HepG2 (cell line): ENCODE measurements at regions not wholly inside any gene's neighbourhood (a gene's known extent, or its start where the extent isn't known, plus 50 kb on each side); places are given as distances from the start of the nearest gene placed in this dataset.

Experiments
- ARNTL ChIP-seq: sonication (generic); formaldehyde crosslinking; IDR thresholded peaks from 2 replicates; pipeline ENCODE4 v1.4.0; 2020; ENCODE audit warnings: mild to moderate bottlenecking, missing genetic modification reagents
- ELF3 ChIP-seq: IDR thresholded peaks from 2 replicates; pipeline ENCODE4 v1.6.1; 2016; ENCODE audit warnings: missing genetic modification reagents, missing compliant biosample characterization
- FOXO1 ChIP-seq: sonication (generic); formaldehyde crosslinking; IDR thresholded peaks from 2 replicates; pipeline ENCODE4 v1.4.0; 2020; ENCODE audit warnings: missing genetic modification reagents
- HMG20A ChIP-seq: IDR thresholded peaks from 2 replicates; pipeline ENCODE4 v1.6.1; 2016; ENCODE audit warnings: borderline replicate concordance
- IKZF1 ChIP-seq: fragments of 450-650 bp; IDR thresholded peaks from 2 replicates; pipeline ENCODE4 v1.7.1; 2016
- LBX2 ChIP-seq: sonication (generic); formaldehyde crosslinking; IDR thresholded peaks from 2 replicates; pipeline ENCODE4 v1.5.0; 2020; ENCODE audit warnings: missing genetic modification reagents, mild to moderate bottlenecking, borderline replicate concordance
- NR2F6 ChIP-seq, 2 experiments: IDR thresholded peaks; 2 replicates each; pipeline ENCODE4 v1.6.1; 2016; ENCODE audit warnings: antibody characterized with exemption in 1 of 2, mild to moderate bottlenecking in 1 of 2
- NRL ChIP-seq: sonication (generic); formaldehyde crosslinking; IDR thresholded peaks from 2 replicates; pipeline ENCODE4 v1.5.0; 2020; ENCODE audit warnings: missing genetic modification reagents, mild to moderate bottlenecking, moderate library complexity, borderline replicate concordance
- PHF21A ChIP-seq: sonication (generic); formaldehyde crosslinking; IDR thresholded peaks from 2 replicates; pipeline ENCODE4 v1.5.0; 2020; ENCODE audit warnings: mild to moderate bottlenecking, missing genetic modification reagents
- PPARG ChIP-seq: conservative IDR thresholded peaks from 2 replicates; pipeline ENCODE4 v1.6.1; 2016; ENCODE audit warnings: missing biosample characterization, missing genetic modification reagents
- RAD51 ChIP-seq: fragments of 450-650 bp; IDR thresholded peaks from 2 replicates; pipeline ENCODE4 v1.6.1; 2016; ENCODE audit warnings: borderline replicate concordance
- RORA ChIP-seq: sonication (generic); formaldehyde crosslinking; IDR thresholded peaks from 2 replicates; pipeline ENCODE4 v1.5.0; 2020; ENCODE audit warnings: mild to moderate bottlenecking, missing genetic modification reagents, moderate library complexity
- SP4 ChIP-seq: sonication (generic); formaldehyde crosslinking; IDR thresholded peaks from 2 replicates; pipeline ENCODE4 v1.8.1; 2023; ENCODE audit warnings: mild to moderate bottlenecking, missing genetic modification reagents
- TBX2 ChIP-seq: sonication (generic); formaldehyde crosslinking; IDR thresholded peaks from 2 replicates; pipeline ENCODE4 v1.5.0; 2020; ENCODE audit warnings: missing genetic modification reagents, mild to moderate bottlenecking, borderline replicate concordance
- TBX3 ChIP-seq: fragments of 450-650 bp; IDR thresholded peaks from 2 replicates; pipeline ENCODE4 v1.6.1; 2017; ENCODE audit warnings: antibody characterized with exemption, mild to moderate bottlenecking, inconsistent platforms, borderline replicate concordance
- TCF12 ChIP-seq, 2 experiments: fragments of 450-650 bp in 1 of 2; sonication (generic) in 1 of 2; formaldehyde crosslinking in 1 of 2; IDR thresholded peaks; 2 replicates each; pipeline versions ENCODE4 v1.6.1 to v1.8.0; 2017 to 2022; ENCODE audit warnings: antibody characterized with exemption in 1 of 2, mild to moderate bottlenecking in 1 of 2, missing genetic modification reagents in 1 of 2, moderate library complexity in 1 of 2
- TFDP2 ChIP-seq: sonication (generic); formaldehyde crosslinking; IDR thresholded peaks from 2 replicates; pipeline ENCODE4 v1.4.0; 2020; ENCODE audit warnings: missing genetic modification reagents
- ZBTB20 ChIP-seq: sonication (generic); formaldehyde crosslinking; IDR thresholded peaks from 2 replicates; pipeline ENCODE4 v1.8.1; 2023; ENCODE audit warnings: missing genetic modification reagents, low read depth, mild to moderate bottlenecking, borderline replicate concordance
- ZBTB7B ChIP-seq: sonication (generic); formaldehyde crosslinking; IDR thresholded peaks from 2 replicates; pipeline ENCODE4 v1.4.0; 2020; ENCODE audit warnings: missing genetic modification reagents
- ZNF33A ChIP-seq: sonication (generic); formaldehyde crosslinking; IDR thresholded peaks from 2 replicates; pipeline ENCODE4 v1.5.1; 2020; ENCODE audit warnings: missing genetic modification reagents, mild to moderate bottlenecking, moderate library complexity, borderline replicate concordance
- ZNF720 ChIP-seq: sonication (generic); formaldehyde crosslinking; IDR thresholded peaks from 2 replicates; pipeline ENCODE4 v1.4.0; 2020; ENCODE audit warnings: missing genetic modification reagents
- TF ChIP-seq, protein P1 (sequence below): IDR thresholded peaks from 2 replicates; pipeline ENCODE4 v1.6.1; 2012; ENCODE audit warnings: inconsistent platforms
- TF ChIP-seq, protein P2 (sequence below): fragments of 450-650 bp; IDR thresholded peaks from 2 replicates; pipeline ENCODE4 v1.6.1; 2017

DNA sequence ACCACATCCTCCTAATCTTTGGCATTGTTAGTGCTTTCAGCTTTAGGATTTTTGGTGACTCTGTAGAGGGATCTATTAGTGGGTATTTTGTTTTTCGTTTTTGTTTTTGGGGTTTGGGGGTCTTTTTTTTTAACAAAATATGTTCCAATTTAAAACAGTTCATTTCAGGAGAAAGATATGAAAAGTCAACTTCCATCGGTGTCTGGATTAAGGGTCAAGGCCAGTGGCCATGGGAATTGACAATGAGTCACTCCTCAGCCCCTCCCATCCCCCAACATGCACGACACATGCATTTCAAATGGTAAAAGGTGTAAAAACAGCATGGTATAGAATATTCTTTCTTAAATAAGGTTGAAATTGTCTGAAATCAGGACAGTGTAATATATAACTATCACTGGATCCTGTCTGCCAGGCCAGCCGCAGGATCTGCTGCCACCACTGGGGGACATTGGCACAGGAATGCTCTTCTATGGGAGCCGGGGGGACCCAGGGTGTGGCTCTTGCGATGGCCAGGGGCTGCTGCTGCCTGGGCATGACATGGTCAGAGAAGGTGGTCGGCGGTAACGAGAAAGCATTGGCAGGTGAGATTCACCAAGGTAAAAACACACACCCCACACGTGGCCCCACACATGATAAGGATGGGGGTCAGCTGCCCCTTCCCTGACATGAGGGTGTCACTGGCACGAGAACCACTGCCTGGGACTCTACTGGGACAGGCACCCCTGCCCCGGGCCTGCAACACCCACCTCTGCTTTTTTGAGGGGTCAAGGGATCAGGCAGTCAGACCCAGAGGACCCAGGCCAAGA, 126.2 kb upstream of the KCTD7 start (continued):
- 0 out of 2 replicates have a peak, but pooled peaks have one; percentile 25 for TF ChIP-seq ELF3 (CRISPR knock-in tag)
- TF ChIP-seq LBX2 (CRISPR knock-in tag), result no peak
- no peak for TF ChIP-seq SP4 (CRISPR knock-in tag)
- TF ChIP-seq HMG20A (CRISPR knock-in tag), result peak; percentile 53; the same call in 1 of the 2 replicates
- TF ChIP-seq RAD51, result no peak
- TF ChIP-seq FOXO1, result 0 out of 2 replicates have a peak, but pooled peaks have one; percentile 8
- TF ChIP-seq, protein P1, sequence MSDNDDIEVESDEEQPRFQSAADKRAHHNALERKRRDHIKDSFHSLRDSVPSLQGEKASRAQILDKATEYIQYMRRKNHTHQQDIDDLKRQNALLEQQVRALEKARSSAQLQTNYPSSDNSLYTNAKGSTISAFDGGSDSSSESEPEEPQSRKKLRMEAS, result peak; percentile 56; the same call in 1 of the 2 replicates
- no peak for TF ChIP-seq TFDP2
- TF ChIP-seq NR2F6 (IDR thresholded peaks at IDR 0.05), result peak; percentile 93
- peak; percentile 96 for TF ChIP-seq NR2F6 (CRISPR knock-in tag; IDR thresholded peaks at IDR 0.05)
- TF ChIP-seq ZBTB20 (CRISPR knock-in tag), result 0 out of 2 replicates have a peak, but pooled peaks have one; percentile 36
- peak; percentile 36; the same call in 1 of the 2 replicates for TF ChIP-seq TBX3
- no peak for TF ChIP-seq ZNF33A (CRISPR knock-in tag)
- TF ChIP-seq PHF21A (CRISPR knock-in tag), result 0 out of 2 replicates have a peak, but pooled peaks have one; percentile 29
- TF ChIP-seq ARNTL (CRISPR knock-in tag), result peak; percentile 67; the same call in 1 of the 2 replicates
- TF ChIP-seq RORA (CRISPR knock-in tag), result no peak
- no peak for TF ChIP-seq IKZF1
- TF ChIP-seq PPARG (CRISPR knock-in tag), result peak; percentile 91
- no peak for TF ChIP-seq ZNF720
- TF ChIP-seq NRL, result no peak
- no peak for TF ChIP-seq TCF12 (IDR thresholded peaks at IDR 0.05)
- TF ChIP-seq TCF12 (CRISPR knock-in tag; IDR thresholded peaks at IDR 0.05), result no peak
- peak; percentile 57; the same call in 1 of the 2 replicates for TF ChIP-seq ZBTB7B (CRISPR knock-in tag)
- TF ChIP-seq, protein P2, sequence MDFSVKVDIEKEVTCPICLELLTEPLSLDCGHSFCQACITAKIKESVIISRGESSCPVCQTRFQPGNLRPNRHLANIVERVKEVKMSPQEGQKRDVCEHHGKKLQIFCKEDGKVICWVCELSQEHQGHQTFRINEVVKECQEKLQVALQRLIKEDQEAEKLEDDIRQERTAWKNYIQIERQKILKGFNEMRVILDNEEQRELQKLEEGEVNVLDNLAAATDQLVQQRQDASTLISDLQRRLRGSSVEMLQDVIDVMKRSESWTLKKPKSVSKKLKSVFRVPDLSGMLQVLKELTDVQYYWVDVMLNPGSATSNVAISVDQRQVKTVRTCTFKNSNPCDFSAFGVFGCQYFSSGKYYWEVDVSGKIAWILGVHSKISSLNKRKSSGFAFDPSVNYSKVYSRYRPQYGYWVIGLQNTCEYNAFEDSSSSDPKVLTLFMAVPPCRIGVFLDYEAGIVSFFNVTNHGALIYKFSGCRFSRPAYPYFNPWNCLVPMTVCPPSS, result no peak
- peak; percentile 39; the same call in 1 of the 2 replicates for TF ChIP-seq TBX2 (CRISPR knock-in tag)
